NCI-H446 treated with DMSO at 0.1 percent for 48 hours (cell line): ENCODE measurements at regions not wholly inside any gene's neighbourhood (a gene's known extent, or its start where the extent isn't known, plus 50 kb on each side); places are given as distances from the start of the nearest gene placed in this dataset.
A peak's percentile ranks its signal among the peaks of the same experiment; 100 is the strongest.

ENCODE experiments used
- DNase-seq: peaks from one replicate; lab custom pipeline; 2025; lab: John Stamatoyannopoulos, UW

DNA sequence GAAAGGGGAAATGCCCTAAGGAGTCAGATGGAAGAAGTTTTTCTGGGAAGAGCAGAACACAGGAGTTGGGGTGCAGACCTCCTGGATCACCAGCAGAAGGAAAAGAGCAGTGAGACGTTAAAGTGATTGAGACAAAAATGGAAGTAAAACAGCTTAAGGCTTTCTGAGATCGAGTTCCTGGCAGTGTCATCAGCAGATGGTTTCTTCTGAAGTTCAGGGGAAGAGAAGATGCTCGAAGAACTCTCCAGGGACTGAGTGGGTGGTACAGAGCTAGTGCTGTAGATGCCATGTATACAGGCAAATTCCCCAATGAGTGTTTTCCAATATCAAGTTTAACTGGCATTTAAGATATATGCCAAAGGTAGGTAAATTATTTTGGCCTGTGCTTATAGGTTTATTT is 272.2 kb upstream of the KLF12 start:
- DNase-seq, result no peak

DNA sequence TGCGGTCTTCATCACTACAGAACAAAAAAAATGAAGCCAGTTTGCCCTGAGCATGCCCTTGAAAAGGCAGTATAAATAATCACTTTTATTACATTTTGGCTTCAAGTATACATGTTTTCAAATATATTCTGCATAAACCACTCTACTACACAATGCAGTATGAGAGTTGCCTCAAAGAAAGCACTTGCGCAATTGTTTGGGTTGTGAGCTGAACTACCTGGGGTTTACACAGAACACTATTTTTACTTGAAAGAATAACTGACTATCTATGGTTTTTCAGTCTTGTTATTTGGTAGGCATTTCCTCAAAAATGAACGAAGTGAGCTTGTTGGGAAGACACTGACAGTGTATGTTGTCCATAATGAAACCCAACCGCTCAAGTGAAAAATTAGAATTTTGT is 264.4 kb upstream of the KLF12 start:
- no peak for DNase-seq

DNA sequence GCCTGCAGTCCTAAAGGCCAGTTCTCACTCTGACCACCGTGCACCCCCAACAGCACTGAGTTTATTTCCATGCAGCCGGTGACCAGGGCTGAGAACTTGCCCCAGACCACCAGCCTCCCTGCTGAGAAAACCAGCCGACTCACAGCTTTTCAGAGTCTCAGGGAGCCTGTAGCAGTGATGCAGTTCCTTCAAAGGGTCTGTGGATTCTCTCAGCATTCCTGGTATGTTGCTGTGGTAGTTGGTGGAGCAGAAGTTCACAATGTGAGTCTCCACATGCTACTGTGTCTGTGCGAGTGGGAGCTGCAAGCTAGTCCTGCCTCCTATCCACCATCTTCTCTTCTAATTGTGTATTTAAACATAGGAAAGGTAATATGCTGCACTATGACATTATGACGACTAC is 254.9 kb upstream of the KLF12 start:
- DNase-seq, result no peak

DNA sequence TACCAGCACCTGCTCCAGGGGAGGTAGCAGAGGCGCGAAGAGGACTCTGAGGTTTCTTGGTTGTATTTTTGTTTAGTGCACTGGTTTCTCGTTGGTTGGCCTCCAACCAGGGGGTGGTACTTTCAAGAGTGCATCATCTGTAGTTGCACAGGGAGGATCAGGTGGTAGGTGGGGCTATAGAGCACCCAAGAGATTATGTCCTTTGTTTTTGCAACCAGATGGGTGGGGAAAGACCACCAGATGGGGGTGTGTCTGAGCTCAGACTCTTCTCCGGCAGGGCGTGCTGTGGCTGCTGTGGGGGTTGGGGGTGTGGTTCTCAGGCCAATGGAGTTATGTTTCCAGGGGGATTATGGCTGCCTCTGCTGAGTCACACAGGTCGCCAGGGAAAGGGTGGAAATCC is 254.4 kb upstream of the KLF12 start:
- DNase-seq, result no peak

DNA sequence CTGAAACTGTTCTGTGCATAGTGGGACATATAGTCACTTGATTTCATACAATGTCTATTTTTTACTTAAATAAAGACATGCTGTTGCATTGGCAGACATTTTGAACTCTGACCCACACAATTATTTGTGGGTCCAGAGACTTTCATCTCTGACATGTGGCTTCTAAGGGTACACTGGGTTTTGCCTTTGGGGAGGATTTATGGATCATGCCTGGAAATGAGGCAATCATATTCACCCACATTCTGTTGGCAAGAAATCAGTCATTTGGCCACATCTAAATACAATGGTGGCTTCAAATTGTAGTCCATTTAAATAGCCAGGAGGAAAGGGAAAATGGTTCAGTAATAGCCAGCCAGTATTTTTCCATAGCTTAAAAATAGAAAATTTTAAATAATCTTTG is 238.3 kb upstream of the KLF12 start:
- no peak for DNase-seq

DNA sequence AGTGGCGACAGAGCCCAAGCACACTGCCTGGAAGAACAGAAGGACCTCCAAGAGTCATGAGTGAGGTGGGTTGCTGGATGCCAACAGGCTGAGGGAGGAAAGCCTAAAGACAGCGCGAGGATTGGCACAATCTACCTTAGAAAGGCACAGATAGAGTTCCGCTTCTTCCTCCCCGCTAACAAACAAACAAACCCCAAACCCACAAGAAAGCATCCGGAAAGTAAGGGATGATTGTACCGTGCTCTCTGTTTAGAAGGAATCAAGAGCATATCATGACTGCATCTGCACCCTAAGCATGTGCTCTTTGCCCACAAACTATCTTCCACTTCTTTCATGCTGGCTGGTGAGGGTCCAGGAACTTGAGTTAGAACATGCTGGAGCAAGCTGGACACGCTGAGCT is 233.0 kb upstream of the KLF12 start:
- DNase-seq, result no peak

DNA sequence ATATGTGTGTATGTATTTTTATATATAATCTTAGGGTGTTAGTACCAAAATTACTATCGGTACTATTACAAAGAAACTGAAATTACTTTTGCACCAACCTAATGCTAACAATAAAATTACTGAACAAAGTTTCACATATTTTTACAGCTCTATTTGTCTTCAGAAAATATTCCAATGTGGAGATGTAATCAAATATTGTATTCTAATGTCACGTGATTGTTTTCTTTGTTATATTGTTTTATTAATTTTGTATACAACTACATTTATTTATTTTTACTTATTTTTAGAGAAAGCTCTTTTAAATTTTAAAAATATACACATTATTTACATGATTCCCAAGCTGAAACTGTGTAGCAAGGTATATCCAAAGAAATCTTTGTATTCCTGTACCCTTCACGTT is 227.1 kb upstream of the KLF12 start:
- no peak for DNase-seq

DNA sequence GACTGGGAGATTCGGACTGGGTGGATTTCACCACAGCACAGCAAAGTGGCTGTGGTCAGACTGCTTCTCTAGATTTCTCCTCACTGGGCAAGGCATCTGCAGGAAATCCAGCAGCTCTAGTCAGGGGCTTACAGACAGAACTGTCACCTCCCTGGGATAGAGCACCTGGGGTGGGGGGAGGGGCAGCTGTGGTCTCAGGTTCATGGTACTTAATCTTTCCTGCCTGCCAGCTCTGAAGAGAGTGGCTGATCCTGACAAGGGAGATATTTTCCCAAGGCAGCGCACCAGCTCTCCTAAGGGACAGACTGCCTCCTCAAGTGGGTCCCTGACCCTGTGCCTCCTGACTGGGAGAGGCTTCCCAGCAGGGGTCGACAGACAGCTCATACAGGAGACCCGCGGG is 212.8 kb upstream of the KLF12 start:
- DNase-seq, result no peak

DNA sequence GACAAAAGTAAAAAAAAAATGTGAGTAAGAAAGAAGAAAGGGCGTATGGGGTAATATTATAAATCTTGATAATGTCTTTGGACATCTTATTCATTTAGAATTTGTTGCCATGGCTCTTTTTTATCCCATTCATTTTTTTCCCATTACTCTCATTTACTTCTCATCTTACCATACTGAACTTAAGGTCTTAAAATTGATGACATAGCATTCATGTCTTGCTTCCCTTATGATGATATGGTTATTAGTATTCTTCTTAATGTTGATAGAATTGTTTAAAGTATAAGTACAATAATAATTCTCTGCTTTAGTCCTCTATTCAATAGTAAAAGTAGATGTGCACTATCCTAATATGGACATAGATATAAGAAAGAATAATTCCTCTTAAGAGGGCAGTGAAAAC is 204.1 kb upstream of the KLF12 start:
- no peak for DNase-seq

DNA sequence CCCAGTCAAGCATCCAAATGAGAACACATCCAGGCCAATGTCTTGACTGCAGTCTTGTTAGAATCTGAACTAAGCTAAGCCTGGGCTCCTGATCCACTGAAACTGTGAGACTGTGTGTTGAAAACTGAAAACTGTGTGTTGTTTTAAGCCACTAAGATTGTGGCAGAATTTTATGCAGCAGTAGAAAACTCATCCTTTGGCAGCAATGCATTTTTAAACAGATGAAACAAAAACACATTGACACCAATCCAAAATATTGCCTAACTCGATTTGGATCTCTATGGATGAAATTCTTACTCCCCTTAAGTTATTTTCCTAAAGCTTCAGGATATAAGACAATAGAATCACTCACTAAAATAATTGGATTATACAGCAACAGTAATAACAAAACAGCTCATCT is 202.3 kb upstream of the KLF12 start:
- DNase-seq, result peak; percentile 40

DNA sequence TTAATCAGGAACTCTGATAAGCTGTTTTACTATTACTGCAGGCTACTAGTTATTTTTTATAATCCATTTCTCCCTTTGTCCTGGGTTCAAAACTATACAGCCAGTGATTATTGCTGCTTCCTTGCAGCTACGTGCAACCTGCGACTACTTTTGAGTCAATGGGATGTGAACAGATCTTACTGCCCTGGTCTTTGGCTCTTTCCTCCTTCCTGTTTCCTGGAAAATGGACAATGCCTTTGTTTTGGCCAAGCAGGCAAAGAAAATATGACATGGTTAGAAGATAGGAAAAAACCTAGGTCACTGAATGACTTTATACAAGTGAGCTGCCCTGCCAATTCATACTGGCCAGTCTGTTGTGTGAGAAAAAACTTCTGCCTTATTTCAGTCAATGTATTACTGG is 201.2 kb upstream of the KLF12 start:
- no peak for DNase-seq

DNA sequence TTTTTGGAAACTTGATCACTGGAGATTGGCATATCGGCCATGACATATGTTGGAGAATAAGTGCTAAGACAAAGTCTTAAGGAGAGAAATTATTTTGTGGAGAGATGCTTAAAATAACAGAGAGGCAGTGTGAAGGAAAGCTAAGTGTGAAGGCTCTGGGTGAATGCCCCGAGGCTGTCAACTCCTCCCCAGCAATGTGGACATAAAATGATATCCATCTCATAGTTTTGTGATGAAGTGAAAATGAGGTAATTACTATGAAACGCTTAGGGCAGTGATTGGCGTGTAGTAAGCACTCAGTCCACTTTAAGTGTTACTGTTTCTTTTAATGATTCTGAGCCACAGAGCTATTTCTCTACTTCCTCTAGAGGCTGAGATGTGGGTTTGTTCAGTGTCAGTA is 195.8 kb upstream of the KLF12 start:
- DNase-seq, result no peak

DNA sequence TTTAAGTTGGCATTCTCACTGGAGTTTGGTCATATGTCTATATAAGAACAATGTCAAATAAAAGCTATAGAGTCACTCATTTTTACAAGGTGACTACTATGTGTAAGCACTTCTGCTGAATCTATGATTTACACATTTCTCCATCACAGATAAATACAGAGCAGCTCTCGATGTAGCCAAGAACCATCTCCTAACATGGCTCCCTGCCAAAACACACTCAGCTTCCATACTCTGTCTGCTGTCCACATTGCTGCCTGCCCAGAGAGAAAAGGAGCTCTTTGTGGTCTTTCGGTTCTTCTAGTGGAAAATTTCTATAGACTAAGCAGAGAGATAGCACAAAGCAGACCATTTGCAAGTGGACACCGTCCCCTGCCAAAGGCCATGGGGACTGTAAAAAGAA is 190.9 kb upstream of the KLF12 start:
- DNase-seq, result peak; percentile 26

DNA sequence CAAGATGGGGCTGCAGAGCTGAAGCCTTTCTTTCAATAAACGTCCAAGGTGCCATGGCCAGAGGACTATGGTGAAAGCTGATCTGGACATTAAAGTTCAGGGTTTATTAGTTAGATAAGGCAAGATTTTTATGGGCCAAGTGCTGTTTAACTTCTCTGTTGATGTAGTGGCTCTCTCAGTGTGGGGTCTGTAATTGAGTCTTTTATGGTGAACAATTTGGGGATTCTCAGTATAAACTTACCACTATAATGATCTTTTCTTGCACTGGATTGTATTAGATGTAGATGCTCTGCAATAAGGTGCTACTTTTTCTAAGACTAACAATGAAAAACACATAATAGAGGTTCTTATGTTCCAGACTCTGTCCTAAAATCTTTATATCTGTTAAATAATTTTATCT is 190.1 kb upstream of the KLF12 start:
- DNase-seq, result no peak

DNA sequence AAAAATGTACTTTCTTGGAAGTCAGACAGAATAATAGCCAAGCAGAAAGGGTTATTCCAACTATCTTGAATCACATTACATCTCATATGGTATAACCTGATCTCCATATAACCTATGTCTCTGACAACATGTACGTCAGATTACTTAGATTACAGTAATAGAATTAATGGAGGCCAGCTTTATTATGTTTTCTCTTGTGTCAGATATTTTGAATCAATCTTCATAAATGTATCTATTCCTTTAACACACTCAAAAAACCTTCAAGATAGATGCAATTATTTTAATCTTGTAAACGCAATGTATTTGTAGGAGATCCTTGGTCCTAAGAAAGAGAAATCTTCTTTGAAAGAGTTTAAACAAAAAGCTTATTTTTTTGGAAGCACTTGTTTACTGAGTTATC is 188.4 kb upstream of the KLF12 start:
- DNase-seq, result no peak

DNA sequence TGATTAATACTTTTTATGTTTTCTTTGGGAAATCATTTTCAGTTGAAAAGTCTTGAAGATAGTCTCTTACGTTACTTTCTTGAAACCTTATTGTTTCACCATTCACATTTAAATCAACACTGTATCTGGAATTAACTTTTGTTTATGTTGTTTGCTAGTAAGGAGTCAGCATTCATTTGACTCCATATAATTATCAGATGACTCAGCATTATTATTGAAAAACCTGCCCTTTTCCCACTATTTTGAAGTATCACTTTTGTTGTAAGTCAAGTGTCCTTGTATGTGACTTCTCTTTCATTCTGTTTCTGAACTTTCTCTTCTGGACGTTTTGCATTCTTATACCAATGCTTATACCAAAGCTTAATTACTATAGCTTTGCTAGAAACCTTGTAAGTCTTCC is 186.1 kb upstream of the KLF12 start:
- no peak for DNase-seq

DNA sequence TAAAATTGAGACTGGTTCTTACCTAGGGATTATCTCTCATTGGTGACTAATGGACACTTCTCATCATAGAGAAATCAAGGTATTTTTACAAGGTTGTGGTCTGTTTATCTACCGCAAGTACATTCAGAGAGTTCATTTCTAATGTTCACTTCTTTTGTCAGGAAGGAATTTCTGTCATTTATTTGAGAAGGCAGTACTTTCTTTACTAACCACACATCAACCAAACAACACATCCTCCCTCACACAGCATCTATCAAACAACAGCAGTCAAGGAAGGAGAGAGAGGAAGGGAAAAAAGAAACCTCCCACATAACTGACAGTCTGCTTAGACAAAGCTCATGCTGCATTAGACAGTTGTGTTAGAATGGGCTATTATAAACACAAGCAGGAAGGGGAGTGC is 182.3 kb upstream of the KLF12 start:
- DNase-seq, result no peak

DNA sequence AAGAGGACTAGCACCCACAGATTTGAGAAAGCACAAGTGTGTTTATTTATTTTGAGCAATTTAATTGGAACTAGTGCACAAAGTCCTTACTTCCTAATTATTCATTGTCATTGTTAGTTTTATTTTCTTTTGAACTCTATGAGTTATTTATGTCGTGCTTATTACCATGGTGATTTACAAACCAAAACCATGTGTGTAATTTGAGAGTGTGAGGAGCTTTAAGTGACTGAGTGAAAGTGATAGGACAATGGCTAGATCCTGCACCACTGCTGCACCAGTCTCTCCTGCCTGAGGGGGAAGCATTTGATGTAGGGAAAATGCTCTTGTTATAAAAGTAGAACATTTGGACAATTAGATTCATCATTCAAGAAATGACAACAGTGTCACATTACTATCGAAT is 172.3 kb upstream of the KLF12 start:
- no peak for DNase-seq

DNA sequence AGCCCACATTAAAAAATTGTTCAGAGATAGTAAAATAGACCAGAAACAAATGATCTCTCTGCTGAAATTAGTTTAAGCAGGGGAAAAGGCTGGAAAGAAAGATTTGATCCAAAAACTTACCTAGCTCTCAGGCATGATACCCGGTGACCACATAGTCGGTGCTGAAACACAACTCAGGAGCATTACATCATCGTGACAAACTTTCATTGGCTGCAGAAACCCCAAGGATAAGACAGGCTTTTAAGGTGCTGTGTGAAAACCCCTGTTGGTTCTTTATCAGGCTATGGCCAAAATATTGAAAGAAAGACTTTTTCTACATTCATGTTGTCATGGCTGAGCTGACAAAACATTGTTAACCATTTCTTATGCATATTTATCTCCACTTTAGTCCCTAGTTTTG is 171.7 kb upstream of the KLF12 start:
- no peak for DNase-seq

DNA sequence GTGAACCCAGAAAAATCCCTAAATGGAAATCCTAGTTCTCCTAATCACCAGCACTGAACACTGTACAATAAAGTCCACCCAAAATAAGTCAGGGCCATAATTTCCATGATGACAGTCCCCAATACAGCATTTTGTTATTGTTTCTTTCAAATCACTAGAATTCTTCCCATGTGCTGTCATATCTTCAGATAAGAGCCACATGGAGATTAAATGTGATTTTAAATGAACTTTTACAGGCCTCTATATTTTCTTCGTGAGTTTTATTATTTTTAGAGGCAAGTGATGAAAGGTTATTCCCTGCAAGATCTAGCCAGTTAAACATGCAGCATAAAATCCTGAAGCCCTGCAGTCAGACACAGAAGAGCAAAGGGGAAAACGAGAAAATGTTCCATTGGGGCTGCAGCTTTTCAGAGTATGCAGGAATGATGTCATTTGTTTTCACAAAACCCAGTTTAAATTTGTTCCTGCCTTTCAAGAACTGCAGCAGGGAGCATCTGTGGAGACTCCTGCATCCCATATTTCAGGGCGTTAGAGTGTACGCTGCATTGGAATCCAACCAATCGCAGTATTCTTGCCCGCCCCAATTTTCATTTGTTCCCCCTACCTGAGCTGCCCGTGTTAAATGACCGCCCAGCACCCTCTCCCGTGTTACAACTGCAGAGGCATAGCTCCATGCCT is 167.2 kb upstream of the KLF12 start:
- no peak for DNase-seq

DNA sequence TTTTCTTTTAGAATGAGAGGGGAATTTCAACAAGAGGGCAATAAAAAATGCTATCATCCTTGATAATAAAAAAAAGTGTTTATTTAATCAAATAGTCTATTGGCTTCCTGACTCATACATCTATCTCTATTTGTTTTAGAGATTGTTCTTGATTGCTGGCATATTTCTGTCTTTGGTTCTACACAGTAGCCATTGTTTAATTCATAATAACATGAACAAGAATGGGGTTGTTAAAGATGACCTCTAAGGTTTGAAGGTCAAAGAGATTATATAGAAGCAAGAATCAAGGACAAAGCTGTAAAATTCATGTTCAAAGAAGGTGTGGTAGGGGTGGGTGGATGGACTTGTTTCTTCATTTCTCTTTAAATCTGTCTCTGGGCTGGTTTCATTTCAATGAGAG is 166.0 kb upstream of the KLF12 start:
- no peak for DNase-seq

DNA sequence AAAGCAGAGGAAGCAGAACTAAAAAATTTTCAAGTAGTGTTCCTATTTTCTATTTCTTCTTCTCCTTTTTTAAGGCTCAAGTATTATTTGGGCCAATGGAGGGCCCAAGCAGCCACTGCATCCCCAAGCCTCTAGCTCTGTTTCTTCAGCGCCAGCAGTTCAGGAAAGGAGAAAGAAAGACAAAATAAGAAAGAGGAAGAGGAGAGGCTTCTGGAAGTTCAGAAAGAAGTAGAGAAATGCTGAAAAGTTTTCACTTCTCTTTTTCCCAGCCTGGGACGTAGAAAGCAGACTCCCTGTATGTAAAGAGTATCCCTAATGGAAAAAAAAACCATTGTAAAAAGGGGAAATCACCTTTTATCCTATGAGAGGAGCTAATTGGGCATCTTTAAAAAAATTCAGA is 165.5 kb upstream of the KLF12 start:
- no peak for DNase-seq

DNA sequence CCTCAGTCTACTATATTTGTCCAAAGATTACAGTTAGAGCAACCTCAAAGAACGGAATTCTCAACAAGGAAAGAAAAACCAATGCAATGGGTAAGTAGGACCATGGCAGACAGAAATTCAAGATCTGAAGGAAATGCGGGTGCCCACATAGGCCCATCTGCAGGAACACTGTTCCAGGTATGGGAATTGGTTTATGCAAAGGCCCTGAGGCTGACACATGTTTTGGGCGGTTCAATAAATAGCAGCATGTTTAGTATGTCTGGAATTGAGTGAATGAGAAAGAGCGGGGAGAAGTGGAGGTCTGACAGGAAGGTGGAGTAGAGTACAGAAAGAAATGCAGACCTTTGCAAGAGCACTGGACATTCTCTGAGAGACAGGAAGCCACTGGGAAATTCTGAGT is 164.7 kb upstream of the KLF12 start:
- no peak for DNase-seq

DNA sequence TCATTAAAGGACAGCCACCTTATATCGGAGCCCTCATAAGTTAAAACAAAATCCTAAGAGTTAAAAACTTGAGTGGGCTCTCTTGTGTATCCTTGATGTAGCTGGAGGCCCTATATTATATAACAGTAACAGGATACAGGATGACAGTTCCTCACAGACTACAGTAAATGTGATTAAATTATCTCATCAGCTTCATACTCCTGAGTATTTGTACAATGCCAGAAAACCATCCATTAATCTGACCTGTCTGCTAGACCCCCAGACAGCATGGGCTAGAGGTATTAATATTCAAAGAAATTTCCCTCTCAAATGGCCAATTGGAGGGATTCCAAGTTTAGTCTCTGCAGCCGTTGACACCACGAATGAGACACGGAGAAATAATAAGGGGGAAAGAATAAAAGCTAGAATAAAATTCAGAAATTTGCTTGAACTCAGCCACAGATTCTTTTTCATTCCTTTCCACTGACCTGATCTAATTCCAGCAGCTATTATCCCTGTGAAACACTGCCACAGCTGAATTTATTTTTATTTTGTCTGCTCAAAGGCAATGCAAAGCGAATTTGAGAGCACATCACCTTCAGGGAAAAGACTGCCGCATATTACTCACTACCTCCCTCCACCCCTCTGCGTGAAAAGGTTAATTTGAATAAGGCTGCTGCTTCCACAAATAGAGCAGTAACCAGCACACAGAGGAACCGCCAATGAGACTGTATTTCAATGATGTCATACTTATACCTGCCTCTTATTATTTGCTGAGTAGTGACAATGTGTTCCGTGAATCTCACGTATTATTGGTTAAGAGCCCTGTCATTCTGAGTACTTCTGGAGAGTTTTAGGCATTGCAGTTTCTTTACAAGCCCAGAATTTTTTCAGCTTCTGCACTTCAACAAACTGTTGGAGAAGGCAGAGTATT is 155.9 kb upstream of the KLF12 start:
- no peak for DNase-seq
